ENCODE measurements at regions not wholly inside any gene's neighbourhood (a gene's known extent, or its start where the extent isn't known, plus 50 kb on each side); places are given as distances from the start of the nearest gene placed in this dataset.

- Histone ChIP-seq H3K9me2 (ENCODE audit: insufficient read depth) (no peaks in the 10 kb centered on the region), H3K9me3 (ENCODE audit: low read depth) (no peaks in the 10 kb centered on the region), H3K36me3 (ENCODE audit: low read depth) (no peaks in the 10 kb centered on the region), H3K9ac (no peak overlapping the region), H3K27me3 (replicated peaks; ENCODE audit: insufficient read depth) (0 out of 2 replicates have a peak, but pooled peaks cover 3% of the 10 kb centered on the region), H3F3A (ENCODE audit: insufficient read depth) (no peaks in the 10 kb centered on the region), H3K27ac (no peak overlapping the region), H4K20me1 (ENCODE audit: insufficient read depth) (no peaks in the 10 kb centered on the region), H3K79me2 (ENCODE audit: insufficient read depth) (no peaks in the 10 kb centered on the region), H3K4me1 (ENCODE audit: insufficient read depth) (no peaks in the 10 kb centered on the region), H2AFZ (no peak overlapping the region), H3K4me3 (no peak overlapping the region), H3K4me2 (ENCODE audit: unreplicated experiment) (no peak overlapping the region)
- 54 to 65% methylated on average over 4 to 5 of the region's 5 CpGs for WGBS, 2 experiments (ENCODE audit: low coverage in 1 of 2, low lambda C conversion rate in 2 of 2, missing lambda C conversion rate in 2 of 2)
- in situ Hi-C loops (cut with MboI): loop anchor here (25.0 kb wide), 2 partner anchors 630 to 1220 kb away; no protein-coding TSS in a partner anchor
- no peak for DNase-seq
- no peak for TF ChIP-seq EZH2phosphoT487 (IDR thresholded peaks at IDR 0.05; ENCODE audit: insufficient read depth, low read depth)
- TF ChIP-seq EZH2 (IDR thresholded peaks at IDR 0.05; ENCODE audit: insufficient read depth, poor library complexity, severe bottlenecking): no peak
Observed at GRCh38 chr6:156556811-156557210, 220.4 kb upstream of the ARID1B start.

GRCh38 chr6:156555116-156555515 lies 222.1 kb upstream of the ARID1B start:
- H3K36me3 ChIP-seq (ENCODE audit: low read depth): no peaks in the 10 kb centered on the region
- no peaks in the 10 kb centered on the region for H3K9me2 ChIP-seq (ENCODE audit: insufficient read depth)
- H3F3A ChIP-seq (ENCODE audit: insufficient read depth): no peaks in the 10 kb centered on the region
- H3K79me2 ChIP-seq (ENCODE audit: insufficient read depth): no peaks in the 10 kb centered on the region
- no peak for TF ChIP-seq EZH2phosphoT487 (IDR thresholded peaks at IDR 0.05; ENCODE audit: insufficient read depth, low read depth)
- no peak for TF ChIP-seq EZH2 (IDR thresholded peaks at IDR 0.05; ENCODE audit: insufficient read depth, poor library complexity, severe bottlenecking)
- 0 out of 2 replicates have a peak, but pooled peaks cover 3% of the 10 kb centered on the region for H3K27me3 ChIP-seq (replicated peaks; ENCODE audit: insufficient read depth)
- no peak overlapping the region for H3K4me2 ChIP-seq (ENCODE audit: unreplicated experiment)
- H3K9ac ChIP-seq: no peak overlapping the region
- no peak overlapping the region for H3K27ac ChIP-seq
- H3K4me3 ChIP-seq: no peak overlapping the region
- no peak for DNase-seq
- in situ Hi-C loops (cut with MboI): loop anchor here (25.0 kb wide), 2 partner anchors 632 to 1218 kb away; no protein-coding TSS in a partner anchor
- 37 to 44% methylated on average over 2 of the region's 2 CpGs for WGBS, 2 experiments (ENCODE audit: low coverage in 1 of 2, low lambda C conversion rate in 2 of 2, missing lambda C conversion rate in 2 of 2)
- H3K4me1 ChIP-seq (ENCODE audit: insufficient read depth): no peaks in the 10 kb centered on the region
- no peaks in the 10 kb centered on the region for H4K20me1 ChIP-seq (ENCODE audit: insufficient read depth)
- H2AFZ ChIP-seq: no peak overlapping the region
- no peaks in the 10 kb centered on the region for H3K9me3 ChIP-seq (ENCODE audit: low read depth)

DNA sequence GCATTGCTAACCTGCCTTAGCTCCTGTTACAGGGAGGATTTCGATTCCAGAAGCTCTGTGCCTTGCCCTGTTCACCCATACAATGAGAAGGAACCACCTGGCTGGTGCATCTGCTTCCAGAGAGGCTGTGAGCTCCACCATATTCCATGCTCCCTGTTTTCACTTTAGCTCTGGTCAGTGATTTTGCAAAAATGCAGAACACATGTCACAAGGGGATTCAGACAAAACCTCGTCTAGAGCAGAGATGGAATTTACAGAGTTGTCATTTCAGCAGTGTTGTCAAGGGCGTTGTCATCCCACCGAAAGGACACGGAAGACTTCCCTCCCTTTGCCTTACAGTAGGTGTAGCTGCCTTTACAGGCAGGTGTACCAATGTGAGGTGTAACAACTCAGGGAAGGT lies 223.0 kb upstream of the ARID1B start:
- Histone ChIP-seq H3K79me2 (ENCODE audit: insufficient read depth) (no peaks in the 10 kb centered on the region), H3K4me1 (ENCODE audit: insufficient read depth) (no peaks in the 10 kb centered on the region), H3K27ac (no peak overlapping the region), H3K27me3 (replicated peaks; ENCODE audit: insufficient read depth) (peaks cover 3% of the 10 kb centered on the region; the same call in 1 of the 2 replicates), H3K9me2 (ENCODE audit: insufficient read depth) (no peaks in the 10 kb centered on the region), H3F3A (ENCODE audit: insufficient read depth) (no peaks in the 10 kb centered on the region), H3K9me3 (ENCODE audit: low read depth) (no peaks in the 10 kb centered on the region), H2AFZ (no peak overlapping the region), H3K36me3 (ENCODE audit: low read depth) (no peaks in the 10 kb centered on the region), H4K20me1 (ENCODE audit: insufficient read depth) (no peaks in the 10 kb centered on the region), H3K9ac (no peak overlapping the region), H3K4me2 (ENCODE audit: unreplicated experiment) (no peak overlapping the region), H3K4me3 (no peak overlapping the region)
- WGBS, 2 experiments (ENCODE audit: low coverage in 1 of 2, low lambda C conversion rate in 2 of 2, missing lambda C conversion rate in 2 of 2): 19 to 22% methylated on average over 5 of the region's 5 CpGs
- in situ Hi-C loops (cut with MboI): loop anchor here (25.0 kb wide), 2 partner anchors 633 to 1217 kb away; no protein-coding TSS in a partner anchor
- no peak for TF ChIP-seq EZH2phosphoT487 (IDR thresholded peaks at IDR 0.05; ENCODE audit: insufficient read depth, low read depth)
- TF ChIP-seq EZH2 (IDR thresholded peaks at IDR 0.05; ENCODE audit: insufficient read depth, poor library complexity, severe bottlenecking): no peak
- DNase-seq: no peak

DNA sequence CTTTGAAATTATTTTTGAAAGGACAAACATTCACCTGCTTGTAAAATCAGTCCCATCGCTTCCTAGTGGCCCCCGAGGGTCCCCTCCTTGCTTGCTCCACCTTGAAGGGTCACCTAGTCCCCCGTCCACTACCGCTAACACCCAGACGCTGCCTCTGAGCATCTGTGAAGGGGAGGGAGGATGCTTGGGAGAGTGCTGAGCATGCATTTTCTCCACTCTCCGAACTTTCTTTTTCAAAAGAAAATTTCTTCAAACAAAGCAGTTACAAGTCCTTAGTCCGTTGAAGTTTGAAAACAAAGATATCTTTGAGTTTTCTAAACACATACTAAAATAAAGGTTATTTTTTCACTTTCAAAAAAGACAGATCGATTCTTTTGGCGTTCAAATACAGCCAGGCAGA lies 224.3 kb upstream of the ARID1B start:
- in situ Hi-C loops (cut with MboI): loop anchor here (25.0 kb wide), 2 partner anchors 634 to 1216 kb away; no protein-coding TSS in a partner anchor
- Histone ChIP-seq H3F3A (ENCODE audit: insufficient read depth) (no peaks in the 10 kb centered on the region), H3K9ac (no peak overlapping the region), H2AFZ (no peak overlapping the region), H3K9me3 (ENCODE audit: low read depth) (no peaks in the 10 kb centered on the region), H3K27me3 (replicated peaks; ENCODE audit: insufficient read depth) (peaks cover 3% of the 10 kb centered on the region; the same call in 1 of the 2 replicates), H3K4me2 (ENCODE audit: unreplicated experiment) (no peak overlapping the region), H3K4me3 (no peak overlapping the region), H4K20me1 (ENCODE audit: insufficient read depth) (no peaks in the 10 kb centered on the region), H3K27ac (no peak overlapping the region), H3K36me3 (ENCODE audit: low read depth) (no peaks in the 10 kb centered on the region), H3K9me2 (ENCODE audit: insufficient read depth) (no peaks in the 10 kb centered on the region), H3K4me1 (ENCODE audit: insufficient read depth) (no peaks in the 10 kb centered on the region), H3K79me2 (ENCODE audit: insufficient read depth) (no peaks in the 10 kb centered on the region)
- no peak for DNase-seq
- 64 to 72% methylated on average over 9 of the region's 9 CpGs for WGBS, 2 experiments (ENCODE audit: low coverage in 1 of 2, low lambda C conversion rate in 2 of 2, missing lambda C conversion rate in 2 of 2)
- no peak for TF ChIP-seq EZH2phosphoT487 (IDR thresholded peaks at IDR 0.05; ENCODE audit: insufficient read depth, low read depth)
- no peak for TF ChIP-seq EZH2 (IDR thresholded peaks at IDR 0.05; ENCODE audit: insufficient read depth, poor library complexity, severe bottlenecking)

Data from GM23248 (cell line).